ENCODE measurements at regions not wholly inside any gene's neighbourhood (a gene's known extent, or its start where the extent isn't known, plus 50 kb on each side); places are given as distances from the start of the nearest gene placed in this dataset.

GRCh38 chr21:27447843-27448242 lies 481.0 kb upstream of the ADAMTS5 start:
- TF ChIP-seq POLR2AphosphoS5 (IDR thresholded peaks at IDR 0.05; ENCODE audit: insufficient read depth in 1 of 2, low read depth in 1 of 2) (no peak), CTCF (IDR thresholded peaks at IDR 0.05) (no peak), POLR2A (IDR thresholded peaks at IDR 0.05) (no peak)

Measured in vagina (tissue), 2 donors.